HAP-1 (cell line): ENCODE measurements at regions not wholly inside any gene's neighbourhood (a gene's known extent, or its start where the extent isn't known, plus 50 kb on each side); places are given as distances from the start of the nearest gene placed in this dataset.

Experiments used
- DNase-seq, 2 experiments: peaks; one replicate each; pipeline ENCODE4 v3.0.0-alpha.2; 2016 to 2020; ENCODE audit warnings: low spot score in 2 of 2
- H3K27me3 ChIP-seq: fragments of 250-450 bp; sonication (Bioruptor Pico); 2 replicates; pipeline ENCODE4 v1.5.1; 2020; ENCODE audit warnings: low read depth, mild to moderate bottlenecking, moderate library complexity
- H3K36me3 ChIP-seq: fragments of 250-450 bp; sonication (Bioruptor Pico); replicated peaks from 2 replicates; pipeline ENCODE4 v1.5.1; 2020; ENCODE audit warnings: mild to moderate bottlenecking
- H3K4me1 ChIP-seq: fragments of 250-450 bp; sonication (Bioruptor Pico); 2 replicates; pipeline ENCODE4 v1.5.1; 2020; ENCODE audit warnings: mild to moderate bottlenecking
- H3K4me3 ChIP-seq: fragments of 250-450 bp; sonication (Bioruptor Pico); 2 replicates; pipeline ENCODE4 v1.5.1; 2020; ENCODE audit warnings: mild to moderate bottlenecking, moderate library complexity
- H3K9me3 ChIP-seq: fragments of 250-450 bp; sonication (Bioruptor Pico); 2 replicates; pipeline ENCODE4 v1.5.1; 2020; ENCODE audit warnings: mild to moderate bottlenecking, moderate library complexity
- in situ Hi-C: fragments of 300-500 bp; cut with MboI; formaldehyde crosslinking; loops from 3 replicates; pipeline ENCODE4 v1.14.3; 2020; ENCODE audit warnings: low sequenced_read_pairs, inconsistent platforms, mixed read lengths

GRCh38 chr6:97557355-97557754 lies 274.3 kb upstream of the MMS22L start:
- no peak for DNase-seq
- H3K27me3 ChIP-seq: no peaks in the 10 kb centered on the region
- no peak overlapping the region for H3K4me3 ChIP-seq
- in situ Hi-C loops: no loop called here
- no peaks in the 10 kb centered on the region for H3K36me3 ChIP-seq
- H3K4me1 ChIP-seq: no peaks in the 10 kb centered on the region
- no peaks in the 10 kb centered on the region for H3K9me3 ChIP-seq

- DNase-seq: no peak
- H3K4me3 ChIP-seq: no peak overlapping the region
- in situ Hi-C loops: no loop called here
- H3K4me1 ChIP-seq: no peaks in the 10 kb centered on the region
- H3K9me3 ChIP-seq: no peaks in the 10 kb centered on the region
- no peaks in the 10 kb centered on the region for H3K36me3 ChIP-seq
- no peaks in the 10 kb centered on the region for H3K27me3 ChIP-seq
Observed at GRCh38 chr6:97563529-97563928, 280.5 kb upstream of the MMS22L start.

GRCh38 chr6:97572943-97573342 lies 289.9 kb upstream of the MMS22L start:
- Histone ChIP-seq H3K4me1 (peaks cover 12% of the 10 kb centered on the region), H3K9me3 (no peaks in the 10 kb centered on the region; the same call in 1 of the 2 replicates), H3K36me3 (no peaks in the 10 kb centered on the region), H3K27me3 (no peaks in the 10 kb centered on the region), H3K4me3 (no peak overlapping the region)
- in situ Hi-C loops: no loop called here
- peak; percentile 23 to 62 for DNase-seq

GRCh38 chr6:97586344-97586743 lies 303.3 kb upstream of the MMS22L start:
- Histone ChIP-seq H3K36me3 (no peaks in the 10 kb centered on the region), H3K4me3 (no peak overlapping the region), H3K9me3 (no peaks in the 10 kb centered on the region), H3K27me3 (no peaks in the 10 kb centered on the region), H3K4me1 (no peaks in the 10 kb centered on the region)
- no peak for DNase-seq
- in situ Hi-C loops: no loop called here

DNA sequence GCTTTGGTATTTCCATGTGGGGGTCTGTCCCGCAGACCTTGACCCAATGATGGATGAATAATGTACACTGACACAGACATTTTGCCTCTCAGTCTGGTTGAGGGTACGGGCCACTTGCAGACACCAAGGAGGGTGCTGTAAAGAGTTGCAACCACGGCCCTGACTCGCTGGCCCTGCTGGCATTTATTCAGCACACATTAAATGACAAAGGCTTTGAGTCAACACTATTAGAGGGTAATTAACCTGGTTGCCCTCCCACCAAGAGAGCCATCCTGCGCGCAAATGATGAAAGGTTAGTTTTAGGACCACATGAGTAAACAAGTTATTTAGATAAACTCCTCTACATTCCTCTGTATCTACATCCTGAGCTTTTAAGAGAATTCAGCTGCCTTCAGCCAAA lies 308.9 kb upstream of the MMS22L start:
- H3K9me3 ChIP-seq: no peaks in the 10 kb centered on the region
- H3K36me3 ChIP-seq: no peaks in the 10 kb centered on the region
- no peak overlapping the region for H3K4me3 ChIP-seq
- in situ Hi-C loops: no loop called here
- no peaks in the 10 kb centered on the region for H3K27me3 ChIP-seq
- no peaks in the 10 kb centered on the region for H3K4me1 ChIP-seq
- DNase-seq: no peak

DNA sequence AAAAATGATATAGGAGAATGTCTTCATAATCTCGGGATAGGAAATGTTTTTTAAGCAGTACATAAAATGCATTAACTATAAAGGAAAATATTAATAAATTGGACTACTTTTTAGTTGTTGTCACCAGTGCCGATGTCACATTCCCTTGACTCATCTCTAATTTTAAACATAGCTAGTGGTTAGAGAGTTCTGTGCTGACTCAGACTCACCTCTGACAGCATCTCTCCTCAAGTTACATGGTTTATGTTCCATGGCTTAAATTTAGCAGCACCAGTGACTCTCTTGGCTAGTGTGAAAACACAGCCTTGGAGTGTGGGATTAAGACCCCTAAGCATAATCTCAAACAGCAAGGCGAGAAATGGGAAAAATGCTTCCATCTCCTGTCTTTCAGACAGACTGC lies 311.8 kb upstream of the MMS22L start:
- Histone ChIP-seq H3K36me3 (no peaks in the 10 kb centered on the region), H3K9me3 (no peaks in the 10 kb centered on the region), H3K27me3 (no peaks in the 10 kb centered on the region), H3K4me3 (no peak overlapping the region), H3K4me1 (no peaks in the 10 kb centered on the region)
- in situ Hi-C loops: no loop called here
- DNase-seq: no peak

- DNase-seq: no peak
- Histone ChIP-seq H3K9me3 (no peaks in the 10 kb centered on the region), H3K36me3 (no peaks in the 10 kb centered on the region), H3K4me3 (no peak overlapping the region), H3K4me1 (no peaks in the 10 kb centered on the region), H3K27me3 (no peaks in the 10 kb centered on the region)
- in situ Hi-C loops: no loop called here
Observed at GRCh38 chr6:97621111-97621510, 338.1 kb upstream of the MMS22L start.

- no peaks in the 10 kb centered on the region for H3K9me3 ChIP-seq
- H3K4me3 ChIP-seq: peak overlapping the region; percentile 18
- in situ Hi-C loops: no loop called here
- peak; percentile 65 to 77 for DNase-seq
- no peaks in the 10 kb centered on the region for H3K27me3 ChIP-seq
- H3K36me3 ChIP-seq: no peaks in the 10 kb centered on the region
- H3K4me1 ChIP-seq: peaks cover 7% of the 10 kb centered on the region
Observed at GRCh38 chr6:97626671-97627441, 343.8 kb upstream of the MMS22L start.

DNA sequence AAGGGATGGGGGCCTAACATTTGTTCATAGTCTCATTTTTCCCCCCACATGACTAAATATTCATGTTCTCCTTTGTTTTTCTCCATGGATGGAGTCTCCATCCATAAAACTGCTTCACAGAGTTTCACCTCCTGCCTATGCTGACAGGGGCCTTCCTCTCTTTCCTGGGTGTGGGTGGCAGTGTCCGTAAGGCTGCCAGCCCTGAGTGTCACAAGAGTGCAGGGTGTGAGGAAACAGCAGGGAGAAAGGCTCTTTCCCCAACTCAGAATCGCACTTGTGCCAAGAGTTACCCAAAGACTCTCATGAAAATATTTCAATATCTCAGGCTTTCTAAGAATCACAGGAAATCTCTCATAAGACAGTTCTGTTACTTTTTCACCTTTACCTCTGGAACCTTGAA lies 346.2 kb upstream of the MMS22L start:
- peaks cover 7% of the 10 kb centered on the region for H3K4me1 ChIP-seq
- no peak overlapping the region for H3K4me3 ChIP-seq
- in situ Hi-C loops: no loop called here

GRCh38 chr6:97630604-97631003 lies 347.6 kb upstream of the MMS22L start:
- Histone ChIP-seq H3K36me3 (no peaks in the 10 kb centered on the region), H3K27me3 (no peaks in the 10 kb centered on the region), H3K9me3 (no peaks in the 10 kb centered on the region), H3K4me3 (no peak overlapping the region), H3K4me1 (peaks cover 7% of the 10 kb centered on the region)
- DNase-seq: no peak
- in situ Hi-C loops: no loop called here

More for the DNA sequence above, 346.2 kb upstream of the MMS22L start:
- no peaks in the 10 kb centered on the region for H3K9me3 ChIP-seq
- no peaks in the 10 kb centered on the region for H3K36me3 ChIP-seq
- no peaks in the 10 kb centered on the region for H3K27me3 ChIP-seq
- no peak for DNase-seq

DNA sequence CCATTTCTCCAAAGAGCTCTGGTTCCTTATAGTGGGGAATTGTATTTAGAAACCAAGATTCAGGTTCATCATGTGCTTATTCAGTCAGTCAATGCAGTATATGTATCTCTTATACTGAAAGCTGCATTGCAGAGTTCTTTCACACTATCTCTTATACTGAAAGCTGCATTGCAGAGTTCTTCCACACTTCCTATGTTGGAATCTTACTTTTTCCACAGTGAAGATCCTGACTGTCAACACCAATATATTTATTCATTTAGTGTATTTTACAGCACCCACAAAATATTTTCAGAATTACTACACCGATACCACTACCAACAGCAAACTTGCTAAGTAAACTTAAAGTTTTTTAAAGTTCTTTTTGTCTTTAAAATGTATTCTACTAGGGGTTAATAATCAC lies 349.3 kb upstream of the MMS22L start:
- DNase-seq: no peak
- Histone ChIP-seq H3K9me3 (no peaks in the 10 kb centered on the region), H3K27me3 (no peaks in the 10 kb centered on the region), H3K4me3 (no peak overlapping the region), H3K4me1 (peaks cover 7% of the 10 kb centered on the region), H3K36me3 (no peaks in the 10 kb centered on the region)
- in situ Hi-C loops: no loop called here

DNA sequence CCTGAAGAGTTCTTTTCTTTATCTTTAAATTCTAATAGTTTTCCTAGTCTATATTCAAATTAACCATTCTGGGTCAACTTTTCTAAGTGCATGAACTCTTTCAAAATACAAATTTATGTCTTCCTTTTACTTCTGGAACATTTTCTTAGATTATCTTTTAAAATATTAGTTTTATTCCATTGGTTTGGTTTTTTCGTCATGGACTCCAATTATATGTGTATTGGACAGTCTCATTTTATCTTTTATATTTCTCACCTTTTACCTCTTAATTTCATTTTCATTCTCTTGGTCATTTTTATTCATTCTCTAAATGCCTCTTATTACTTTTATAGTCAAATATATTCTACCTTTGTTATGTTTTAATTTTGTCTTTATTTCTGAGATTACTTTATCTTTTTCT lies 356.7 kb upstream of the MMS22L start:
- in situ Hi-C loops: no loop called here

DNA sequence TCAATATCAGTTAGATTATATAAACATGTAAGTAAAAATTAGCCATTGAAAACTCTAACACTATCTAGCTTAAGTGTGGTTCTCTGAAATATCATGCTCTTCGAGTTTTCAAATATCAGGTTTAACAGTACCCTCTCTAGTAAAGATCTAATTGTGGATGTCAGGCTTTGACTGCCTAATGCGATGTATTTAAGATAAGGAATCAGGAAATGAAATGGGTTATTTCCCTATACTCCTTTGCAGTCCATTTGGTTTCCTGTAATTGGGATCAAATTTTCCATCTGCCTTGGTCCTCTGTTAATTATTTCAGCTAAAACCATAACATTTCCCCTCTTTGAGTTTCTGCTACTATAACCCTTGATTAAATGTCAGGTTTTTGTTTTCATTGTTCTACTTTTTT lies 361.3 kb upstream of the MMS22L start:
- in situ Hi-C loops: no loop called here
- no peaks in the 10 kb centered on the region for H3K9me3 ChIP-seq
- no peaks in the 10 kb centered on the region for H3K36me3 ChIP-seq
- no peaks in the 10 kb centered on the region for H3K4me1 ChIP-seq
- DNase-seq: no peak
- H3K27me3 ChIP-seq: no peaks in the 10 kb centered on the region
- H3K4me3 ChIP-seq: no peak overlapping the region

More for the DNA sequence above, 356.7 kb upstream of the MMS22L start:
- Histone ChIP-seq H3K4me1 (no peaks in the 10 kb centered on the region), H3K9me3 (no peaks in the 10 kb centered on the region), H3K27me3 (no peaks in the 10 kb centered on the region), H3K4me3 (no peak overlapping the region), H3K36me3 (no peaks in the 10 kb centered on the region)
- DNase-seq: no peak

- no peaks in the 10 kb centered on the region for H3K36me3 ChIP-seq
- no peaks in the 10 kb centered on the region for H3K27me3 ChIP-seq
- H3K9me3 ChIP-seq: no peaks in the 10 kb centered on the region
- H3K4me1 ChIP-seq: no peaks in the 10 kb centered on the region
- in situ Hi-C loops: no loop called here
- no peak for DNase-seq
- H3K4me3 ChIP-seq: no peak overlapping the region
Observed at GRCh38 chr6:97645757-97646156, 362.7 kb upstream of the MMS22L start.

- in situ Hi-C loops: no loop called here
- Histone ChIP-seq H3K4me1 (peaks cover 13% of the 10 kb centered on the region), H3K27me3 (no peaks in the 10 kb centered on the region), H3K4me3 (no peak overlapping the region), H3K9me3 (no peaks in the 10 kb centered on the region), H3K36me3 (no peaks in the 10 kb centered on the region)
- no peak for DNase-seq
Observed at GRCh38 chr6:97653076-97653475, 370.1 kb upstream of the MMS22L start.
